CD14-positive monocyte (primary cell): ENCODE measurements at regions not wholly inside any gene's neighbourhood (a gene's known extent, or its start where the extent isn't known, plus 50 kb on each side); places are given as distances from the start of the nearest gene placed in this dataset.
"Not testable (repeated sequence)": the region's sequence is repeated elsewhere in the genome, so short reads cannot be mapped to it uniquely, and the experiment has no call there.

Source experiments
- DNase-seq, 3 donors: peaks; one replicate each; pipeline ENCODE4 v3.0.0-alpha.2; 2011 to 2022
- H2AFZ ChIP-seq: 2 replicates; pipeline ENCODE4 v1.6.0; 2012; ENCODE audit warnings: mild to moderate bottlenecking, low read depth, low read length, inconsistent platforms; ENCODE audit not compliant: insufficient read depth, poor library complexity, severe bottlenecking
- H3K27ac ChIP-seq, 2 donors: 1 replicate in 1 of 2; 2 replicates in 1 of 2; pipeline ENCODE4 v1.5.1; 2012 to 2013; ENCODE audit warnings: low read length in 2 of 2, control low read depth in 1 of 2, inconsistent platforms in 1 of 2, low read depth in 1 of 2, mild to moderate bottlenecking in 1 of 2
- H3K27me3 ChIP-seq, 2 donors: one replicate each; pipeline versions ENCODE4 v1.6.0 to v1.6.1; 2011 to 2013; ENCODE audit warnings: low read length in 2 of 2; ENCODE audit not compliant: control insufficient read depth in 2 of 2, insufficient read depth in 2 of 2
- H3K36me3 ChIP-seq, 2 donors: replicated peaks in 1 of 2; 1 replicate in 1 of 2; 2 replicates in 1 of 2; pipeline versions ENCODE4 v1.5.1 to v1.6.1; 2012 to 2013; ENCODE audit warnings: low read length in 2 of 2, control low read depth in 1 of 2, inconsistent platforms in 1 of 2, mild to moderate bottlenecking in 1 of 2; ENCODE audit not compliant: insufficient read depth in 2 of 2, control insufficient read depth in 1 of 2
- H3K4me1 ChIP-seq, 2 donors: 1 replicate in 1 of 2; 2 replicates in 1 of 2; pipeline versions ENCODE4 v1.5.1 to v1.6.1; 2012 to 2013; ENCODE audit warnings: low read length in 2 of 2, control low read depth in 1 of 2, inconsistent platforms in 1 of 2, mild to moderate bottlenecking in 1 of 2, moderate library complexity in 1 of 2; ENCODE audit not compliant: insufficient read depth in 2 of 2, control insufficient read depth in 1 of 2
- H3K4me2 ChIP-seq: replicated peaks from 2 replicates; pipeline ENCODE3; 2012; ENCODE audit warnings: low read length, moderate library complexity, mild to moderate bottlenecking; ENCODE audit not compliant: poor library complexity, severe bottlenecking; ENCODE audit errors: extremely low read depth
- H3K4me3 ChIP-seq, 3 experiments: fragments of 200-600 bp in 1 of 3; sonication (generic) in 1 of 3; replicated peaks in 1 of 3; 1 replicate in 2 of 3; 2 replicates in 1 of 3; pipeline ENCODE4 v1.5.1; 2011 to 2013; ENCODE audit warnings: low read length in 3 of 3, mild to moderate bottlenecking in 3 of 3, control low read depth in 2 of 3, low read depth in 2 of 3, inconsistent platforms in 1 of 3, moderate library complexity in 1 of 3
- H3K79me2 ChIP-seq: 2 replicates; pipeline ENCODE4 v1.6.0; 2012; ENCODE audit warnings: mild to moderate bottlenecking, control low read depth, inconsistent platforms, low read length, moderate library complexity; ENCODE audit not compliant: insufficient read depth
- H3K9ac ChIP-seq: 2 replicates; pipeline ENCODE4 v1.6.0; 2017; ENCODE audit warnings: low read length, mild to moderate bottlenecking; ENCODE audit not compliant: insufficient read depth, poor library complexity, severe bottlenecking
- H3K9me3 ChIP-seq, 2 donors: replicated peaks in 1 of 2; 1 replicate in 1 of 2; 2 replicates in 1 of 2; pipeline versions ENCODE4 v1.5.1 to v1.6.1; 2012 to 2013; ENCODE audit warnings: low read length in 2 of 2, control low read depth in 1 of 2; ENCODE audit not compliant: control insufficient read depth in 1 of 2, insufficient read depth in 1 of 2
- H4K20me1 ChIP-seq: 2 replicates; pipeline ENCODE4 v1.6.0; 2012; ENCODE audit warnings: mild to moderate bottlenecking, low read length, control low read depth, moderate library complexity; ENCODE audit not compliant: insufficient read depth
- H3K27ac Mint-ChIP-seq, 7 donors: one replicate each; pipeline ENCODE4 v1.8.0; 2020; ENCODE audit warnings: mild to moderate bottlenecking in 7 of 7, mixed read lengths in 7 of 7, moderate library complexity in 6 of 7, inconsistent platforms in 2 of 7
- H3K27me3 Mint-ChIP-seq, 3 donors: one replicate each; pipeline ENCODE4 v1.8.0; 2021 to 2022; ENCODE audit warnings: low read depth in 3 of 3, mild to moderate bottlenecking in 3 of 3, mixed read lengths in 3 of 3, moderate library complexity in 3 of 3, inconsistent platforms in 1 of 3
- H3K36me3 Mint-ChIP-seq, 2 donors: one replicate each; pipeline ENCODE4 v1.8.0; 2020; ENCODE audit warnings: mixed read lengths in 2 of 2, inconsistent platforms in 1 of 2, mild to moderate bottlenecking in 1 of 2
- H3K4me1 Mint-ChIP-seq: one replicate; pipeline ENCODE4 v1.8.0; 2020; ENCODE audit warnings: mild to moderate bottlenecking, mixed read lengths
- H3K4me3 Mint-ChIP-seq, 2 donors: one replicate each; pipeline ENCODE4 v1.8.0; 2020; ENCODE audit warnings: mild to moderate bottlenecking in 2 of 2, mixed read lengths in 2 of 2, moderate library complexity in 1 of 2
- H3K9me3 Mint-ChIP-seq, 7 donors: one replicate each; pipeline ENCODE4 v1.8.0; 2020 to 2022; ENCODE audit warnings: mixed read lengths in 7 of 7, mild to moderate bottlenecking in 6 of 7, moderate library complexity in 6 of 7, inconsistent platforms in 2 of 7
- CTCF ChIP-seq: fragments of 200-600 bp; IDR thresholded peaks from one replicate; pipeline ENCODE4 v1.8.0; 2022; ENCODE audit warnings: antibody characterized with exemption, mild to moderate bottlenecking
- WGBS: methylation state at CpG from one replicate; pipeline ENCODE4 v1.1.5; 2013; ENCODE audit warnings: missing lambda C conversion rate; ENCODE audit not compliant: insufficient coverage; 5-methylcytosine and 5-hydroxymethylcytosine counted together
- intact Hi-C, 2 donors: fragments of 100-400 bp; cut with micrococcal nuclease; formaldehyde crosslinking; loops; one replicate each; pipeline versions ENCODE4 v1.15.0 to v1.15.1; 2023

DNA sequence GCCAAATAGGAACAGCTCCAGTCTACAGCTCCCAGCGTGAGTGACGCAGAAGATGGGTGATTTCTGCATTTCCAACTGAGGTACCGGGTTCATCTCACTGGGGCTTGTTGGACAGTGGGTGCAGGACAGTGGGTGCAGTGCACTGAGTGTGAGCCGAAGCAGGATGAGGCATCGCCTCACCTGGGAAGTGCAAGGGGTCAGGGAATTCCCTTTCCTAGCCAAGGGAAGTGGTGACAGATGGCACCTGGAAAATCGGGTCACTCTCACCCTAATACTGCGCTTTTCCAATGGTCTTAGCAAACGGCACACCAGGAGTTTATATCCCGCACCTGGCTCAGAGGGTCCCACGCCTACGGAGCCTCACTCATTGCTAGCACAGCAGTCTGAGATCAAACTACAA, 56.7 kb upstream of the VPREB1 start:
- H3K9me3 ChIP-seq, H4K20me1 ChIP-seq, DNase-seq, H3K27ac ChIP-seq, H3K4me3 Mint-ChIP-seq, H3K4me2 ChIP-seq, H3K79me2 ChIP-seq, intact Hi-C loops, H3K36me3 Mint-ChIP-seq, H2AFZ ChIP-seq, H3K9ac ChIP-seq, H3K4me1 ChIP-seq, H3K27ac Mint-ChIP-seq, H3K4me3 ChIP-seq, H3K4me1 Mint-ChIP-seq, H3K36me3 ChIP-seq: not testable (repeated sequence)
- H3K27me3 ChIP-seq: peaks cover 4 to 21% of the 10 kb centered on the region in 2 donors
- peaks cover 0 to 14% (median 6%) of the 10 kb centered on the region in 7 donors for H3K9me3 Mint-ChIP-seq
- 95% methylated on average over 6 of the region's 11 CpGs for WGBS
- peaks cover 25 to 51% (median 28%) of the 10 kb centered on the region in 3 donors for H3K27me3 Mint-ChIP-seq

DNA sequence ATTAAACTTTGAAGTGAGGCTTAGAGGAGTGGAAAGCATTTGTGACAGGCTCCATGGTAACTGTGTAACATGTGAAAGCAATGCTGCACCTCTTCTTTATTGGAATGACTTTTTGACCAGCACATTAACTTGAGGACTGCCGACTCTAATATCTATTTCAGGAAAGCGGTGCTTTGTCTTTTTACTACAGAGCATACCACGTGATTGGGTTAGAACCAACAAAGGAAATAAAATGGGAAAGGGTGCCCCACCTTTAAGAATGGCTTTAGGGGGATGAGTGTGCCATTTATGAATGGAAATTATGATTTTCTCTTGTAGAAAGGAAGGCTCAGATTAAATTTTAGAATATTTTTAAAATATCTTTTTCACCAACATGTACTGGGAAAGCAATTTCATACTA, 57.3 kb upstream of the VPREB1 start:
- peaks cover 0 to 14% (median 6%) of the 10 kb centered on the region in 7 donors for H3K9me3 Mint-ChIP-seq
- H3K27me3 Mint-ChIP-seq: peaks cover 25 to 51% (median 28%) of the 10 kb centered on the region in 3 donors

More for the DNA sequence above, 57.3 kb upstream of the VPREB1 start:
- Mint-ChIP-seq H3K4me1 (no peaks in the 10 kb centered on the region), H3K4me3 (no peak overlapping the region), H3K27ac (no peak overlapping the region), H3K36me3 (no peaks in the 10 kb centered on the region)
- no CpG with 5 or more reads among the region's 3 CpGs for WGBS
- H3K4me2 ChIP-seq: no peak overlapping the region
- no peak for DNase-seq
- intact Hi-C loops: no loop called here
- no peak overlapping the region for H3K27ac ChIP-seq
- no peaks in the 10 kb centered on the region for H3K4me1 ChIP-seq
- no peaks in the 10 kb centered on the region for H3K36me3 ChIP-seq
- no peaks in the 10 kb centered on the region for H3K9me3 ChIP-seq
- no peak overlapping the region for H3K4me3 ChIP-seq
- H3K9ac ChIP-seq: no peak overlapping the region
- peaks cover 4 to 21% of the 10 kb centered on the region in 2 donors for H3K27me3 ChIP-seq
- no peak overlapping the region for H2AFZ ChIP-seq
- no peaks in the 10 kb centered on the region for H3K79me2 ChIP-seq
- H4K20me1 ChIP-seq: no peaks in the 10 kb centered on the region
- TF ChIP-seq CTCF: no peak
